ENCODE measurements at regions not wholly inside any gene's neighbourhood (a gene's known extent, or its start where the extent isn't known, plus 50 kb on each side); places are given as distances from the start of the nearest gene placed in this dataset.

- no peak for DNase-seq (ENCODE audit: low spot score)
- TF ChIP-seq, protein P1, sequence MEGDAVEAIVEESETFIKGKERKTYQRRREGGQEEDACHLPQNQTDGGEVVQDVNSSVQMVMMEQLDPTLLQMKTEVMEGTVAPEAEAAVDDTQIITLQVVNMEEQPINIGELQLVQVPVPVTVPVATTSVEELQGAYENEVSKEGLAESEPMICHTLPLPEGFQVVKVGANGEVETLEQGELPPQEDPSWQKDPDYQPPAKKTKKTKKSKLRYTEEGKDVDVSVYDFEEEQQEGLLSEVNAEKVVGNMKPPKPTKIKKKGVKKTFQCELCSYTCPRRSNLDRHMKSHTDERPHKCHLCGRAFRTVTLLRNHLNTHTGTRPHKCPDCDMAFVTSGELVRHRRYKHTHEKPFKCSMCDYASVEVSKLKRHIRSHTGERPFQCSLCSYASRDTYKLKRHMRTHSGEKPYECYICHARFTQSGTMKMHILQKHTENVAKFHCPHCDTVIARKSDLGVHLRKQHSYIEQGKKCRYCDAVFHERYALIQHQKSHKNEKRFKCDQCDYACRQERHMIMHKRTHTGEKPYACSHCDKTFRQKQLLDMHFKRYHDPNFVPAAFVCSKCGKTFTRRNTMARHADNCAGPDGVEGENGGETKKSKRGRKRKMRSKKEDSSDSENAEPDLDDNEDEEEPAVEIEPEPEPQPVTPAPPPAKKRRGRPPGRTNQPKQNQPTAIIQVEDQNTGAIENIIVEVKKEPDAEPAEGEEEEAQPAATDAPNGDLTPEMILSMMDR (IDR thresholded peaks at IDR 0.05) = no peak
- Histone ChIP-seq H3K27ac (no peak overlapping the region), H3K4me3 (no peak overlapping the region)
Observed at GRCh38 chr1:106173101-106173500, 883.4 kb upstream of the PRMT6 start.

- no peak for DNase-seq (ENCODE audit: low spot score)
- Histone ChIP-seq H3K27ac (no peak overlapping the region), H3K4me3 (no peak overlapping the region)
- TF ChIP-seq, protein P1 (IDR thresholded peaks at IDR 0.05) = no peak
Observed at GRCh38 chr1:106178791-106179190, 877.7 kb upstream of the PRMT6 start.

DNA sequence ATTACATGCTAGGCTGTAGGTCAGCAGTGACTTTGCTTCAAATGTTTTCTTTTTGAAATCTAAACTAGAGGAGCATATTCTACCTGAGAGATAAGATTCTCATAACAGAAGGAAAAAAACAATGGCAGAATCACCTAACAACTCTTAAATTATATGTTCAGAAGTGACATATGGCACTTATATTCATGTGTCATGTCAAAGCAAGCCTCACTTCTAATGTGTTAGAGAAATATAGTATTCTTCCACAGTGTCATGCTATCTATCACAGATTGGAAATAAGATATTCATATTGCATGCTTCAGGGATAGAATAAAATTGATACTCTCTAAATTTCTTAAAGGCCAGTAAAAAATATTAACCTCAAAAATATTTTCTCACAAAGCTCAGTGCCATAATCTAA lies 874.6 kb upstream of the PRMT6 start:
- no peak overlapping the region for H3K4me3 ChIP-seq
- H3K27ac ChIP-seq = no peak overlapping the region
- TF ChIP-seq, protein P1 (IDR thresholded peaks at IDR 0.05) = no peak
- DNase-seq (ENCODE audit: low spot score) = no peak

DNA sequence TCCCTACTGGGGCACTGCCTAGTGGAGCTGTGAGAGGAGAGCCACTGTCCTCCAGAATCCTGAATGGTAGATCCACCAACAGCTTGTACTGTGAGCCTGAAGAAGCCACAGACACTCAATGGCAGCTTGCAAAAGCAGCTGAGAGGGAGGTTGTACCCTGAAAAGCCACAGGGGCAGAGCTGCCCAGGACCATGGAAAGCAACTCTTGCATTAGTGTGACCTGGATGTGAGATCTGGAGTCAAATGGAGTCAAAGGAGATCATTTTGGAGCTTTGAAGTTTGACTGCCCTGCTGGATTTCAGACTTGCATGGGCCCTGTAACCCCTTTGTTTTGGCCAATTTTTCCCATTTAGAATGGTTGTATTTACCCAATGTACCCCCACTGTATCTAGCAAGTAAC lies 871.4 kb upstream of the PRMT6 start:
- no peak overlapping the region for H3K4me3 ChIP-seq
- no peak overlapping the region for H3K27ac ChIP-seq
- DNase-seq (ENCODE audit: low spot score) = no peak
- TF ChIP-seq, protein P1 (IDR thresholded peaks at IDR 0.05) = no peak

DNA sequence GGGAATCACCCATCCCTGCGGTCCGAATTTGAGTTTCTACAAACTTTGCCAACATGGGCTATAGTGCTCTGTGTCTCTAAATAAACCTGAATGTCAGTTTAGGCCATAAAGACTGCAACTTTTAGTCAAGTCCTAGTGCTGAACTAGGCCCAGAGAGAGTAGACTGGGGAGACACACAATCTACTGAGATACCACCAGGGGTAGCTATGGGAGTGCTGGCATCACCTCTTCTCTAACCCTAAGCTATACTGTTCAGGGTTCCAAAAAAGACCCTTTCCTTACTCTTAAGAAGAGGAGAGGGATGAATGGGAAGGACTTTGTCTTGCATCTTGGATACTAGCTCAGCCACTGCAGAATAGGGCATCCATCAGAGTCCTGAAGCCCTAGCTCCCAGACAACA lies 866.7 kb upstream of the PRMT6 start:
- DNase-seq (ENCODE audit: low spot score) = no peak

DNA sequence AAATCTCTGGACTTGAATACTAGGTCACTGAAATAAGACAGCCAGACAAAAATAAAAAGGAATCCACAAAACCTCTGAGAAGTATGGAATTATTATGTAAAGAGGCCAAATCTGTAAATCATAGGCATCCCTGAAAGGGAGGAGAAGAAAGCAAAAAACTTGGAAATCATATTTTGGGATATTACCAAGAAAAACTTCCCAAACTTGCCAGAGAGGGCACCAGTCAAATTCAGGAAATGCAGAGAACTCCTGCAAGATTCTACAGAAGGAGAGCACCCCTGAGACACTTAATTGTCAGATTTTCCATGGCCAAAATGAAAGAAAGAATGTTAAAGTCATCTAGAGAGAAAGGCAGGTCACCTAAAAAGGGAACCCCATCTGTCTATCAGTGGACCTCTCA lies 862.3 kb upstream of the PRMT6 start:
- TF ChIP-seq, protein P1 (IDR thresholded peaks at IDR 0.05) = no peak
- H3K27ac ChIP-seq = no peak overlapping the region
- no peak for DNase-seq (ENCODE audit: low spot score)
- no peak overlapping the region for H3K4me3 ChIP-seq

More for the DNA sequence above, 866.7 kb upstream of the PRMT6 start:
- Histone ChIP-seq H3K4me3 (no peak overlapping the region), H3K27ac (no peak overlapping the region)
- TF ChIP-seq, protein P1 (IDR thresholded peaks at IDR 0.05) = no peak

DNA sequence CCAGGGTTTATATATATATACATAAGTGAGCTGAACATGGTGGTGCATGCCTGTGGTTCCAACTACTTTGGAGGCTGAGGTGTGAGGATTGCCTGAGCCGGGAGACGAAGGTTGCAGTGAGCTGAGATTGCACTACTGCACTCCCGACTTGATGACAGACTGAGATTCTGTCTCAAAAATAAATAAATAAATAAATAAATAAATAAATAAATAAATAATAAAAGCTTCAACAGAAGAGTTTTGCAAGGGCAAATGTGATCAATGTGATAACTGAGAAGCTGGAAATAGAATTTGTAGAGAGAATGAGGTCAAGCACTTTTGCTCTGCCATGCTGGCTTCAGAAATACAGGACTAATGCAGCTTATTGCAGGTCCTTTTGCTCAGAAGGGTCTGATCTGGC lies 855.8 kb upstream of the PRMT6 start:
- DNase-seq (ENCODE audit: low spot score) = no peak
- TF ChIP-seq, protein P1 (IDR thresholded peaks at IDR 0.05) = no peak
- H3K4me3 ChIP-seq = no peak overlapping the region
- H3K27ac ChIP-seq = no peak overlapping the region

Data from coronary artery (tissue), 2 donors.